ENCODE measurements at regions not wholly inside any gene's neighbourhood (a gene's known extent, or its start where the extent isn't known, plus 50 kb on each side); places are given as distances from the start of the nearest gene placed in this dataset.

- H3K4me3 Mint-ChIP-seq: no peak overlapping the region
- H3K36me3 Mint-ChIP-seq: no peaks in the 10 kb centered on the region
- no peak overlapping the region for H3K27ac Mint-ChIP-seq
- H3K4me1 Mint-ChIP-seq: peaks cover 45% of the 10 kb centered on the region
- H3K9me3 Mint-ChIP-seq: peaks cover 9% of the 10 kb centered on the region; the same call in 1 of the 2 replicates
- ChIA-PET CTCF (no interaction called here), POLR2A (no interaction called here)
- H3K27me3 Mint-ChIP-seq (ENCODE audit: low read depth): peaks cover 7% of the 10 kb centered on the region
- ATAC-seq (no peak), DNase-seq (ENCODE audit: low spot score) (no peak)
- no peak for TF ChIP-seq USF1 (CRISPR knock-in tag; IDR thresholded peaks at IDR 0.05)
- TF ChIP-seq TEAD1 (CRISPR knock-in tag; IDR thresholded peaks at IDR 0.05): no peak
- TF ChIP-seq CBFB (CRISPR knock-in tag; IDR thresholded peaks at IDR 0.05; ENCODE audit: low read depth): no peak
- no peak for TF ChIP-seq ZNF671 (CRISPR knock-in tag; IDR thresholded peaks at IDR 0.05)
- TF ChIP-seq ZNF317 (CRISPR knock-in tag; IDR thresholded peaks at IDR 0.05; ENCODE audit: borderline replicate concordance, low read depth): no peak
- TF ChIP-seq ARID4B (CRISPR knock-in tag; IDR thresholded peaks at IDR 0.05; ENCODE audit: borderline replicate concordance): no peak
Measured at GRCh38 chr16:56109994-56110393, 81.3 kb upstream of the GNAO1 start.

- Mint-ChIP-seq H3K36me3 (no peaks in the 10 kb centered on the region), H3K4me3 (no peak overlapping the region), H3K27me3 (ENCODE audit: low read depth) (peaks cover 7% of the 10 kb centered on the region), H3K4me1 (peaks cover 41% of the 10 kb centered on the region), H3K9me3 (peaks cover 11% of the 10 kb centered on the region; the same call in 1 of the 2 replicates), H3K27ac (no peak overlapping the region)
- POLR2A ChIA-PET: no interaction called here
- CTCF ChIA-PET: no interaction called here
- no peak for TF ChIP-seq CREM (CRISPR knock-in tag; IDR thresholded peaks at IDR 0.05)
- no peak for TF ChIP-seq FOXP1 (CRISPR knock-in tag; IDR thresholded peaks at IDR 0.05; ENCODE audit: borderline replicate concordance)
- TF ChIP-seq ZNF671 (CRISPR knock-in tag; IDR thresholded peaks at IDR 0.05): no peak
- TF ChIP-seq FOXJ3 (CRISPR knock-in tag; IDR thresholded peaks at IDR 0.05; ENCODE audit: borderline replicate concordance): no peak
- TF ChIP-seq ZNF219 (CRISPR knock-in tag; IDR thresholded peaks at IDR 0.05; ENCODE audit: borderline replicate concordance): no peak
- no peak for TF ChIP-seq ATF2 (CRISPR knock-in tag; IDR thresholded peaks at IDR 0.05; ENCODE audit: borderline replicate concordance, low read depth)
- ATAC-seq: no peak
- DNase-seq (ENCODE audit: low spot score): no peak
Measured at GRCh38 chr16:56109205-56109604, 82.1 kb upstream of the GNAO1 start.

- no peaks in the 10 kb centered on the region for H3K36me3 Mint-ChIP-seq
- peaks cover 7% of the 10 kb centered on the region for H3K27me3 Mint-ChIP-seq (ENCODE audit: low read depth)
- TF ChIP-seq FOXJ3 (CRISPR knock-in tag; IDR thresholded peaks at IDR 0.05; ENCODE audit: borderline replicate concordance): no peak
- no peak for TF ChIP-seq IRF1 (CRISPR knock-in tag; IDR thresholded peaks at IDR 0.05)
- TF ChIP-seq HMGXB4 (CRISPR knock-in tag; IDR thresholded peaks at IDR 0.05): no peak
- no peak for TF ChIP-seq ELF4 (CRISPR knock-in tag; IDR thresholded peaks at IDR 0.05; ENCODE audit: low read depth)
- no peak for TF ChIP-seq ZNF138 (CRISPR knock-in tag; conservative IDR thresholded peaks at IDR 0.05)
- TF ChIP-seq TP53 (CRISPR knock-in tag; IDR thresholded peaks at IDR 0.05): no peak
- TF ChIP-seq GRHL2 (CRISPR knock-in tag; IDR thresholded peaks at IDR 0.05; ENCODE audit: insufficient replicate concordance, severe bottlenecking): no peak
- TF ChIP-seq ZBTB43 (CRISPR knock-in tag; IDR thresholded peaks at IDR 0.05): no peak
- no peak for TF ChIP-seq FOXK1 (CRISPR knock-in tag; IDR thresholded peaks at IDR 0.05)
- TF ChIP-seq USF1 (CRISPR knock-in tag; IDR thresholded peaks at IDR 0.05): no peak
Measured at GRCh38 chr16:56108724-56109123, 82.6 kb upstream of the GNAO1 start.

More at GRCh38 chr16:56108724-56109123, 82.6 kb upstream of the GNAO1 start:
- Mint-ChIP-seq H3K4me3 (no peak overlapping the region), H3K9me3 (peaks cover 11% of the 10 kb centered on the region; the same call in 1 of the 2 replicates), H3K27ac (no peak overlapping the region), H3K4me1 (peaks cover 37% of the 10 kb centered on the region)
- ChIA-PET POLR2A (interaction anchor here (1.2 kb wide), 1 partner anchor 9 kb away, joined by 3 read pairs; no protein-coding TSS in a partner anchor), CTCF (interaction anchor here (0.8 kb wide), 1 partner anchor 168 kb away, joined by 3 read pairs; no protein-coding TSS in a partner anchor)
- no peak for ATAC-seq
- no peak for DNase-seq (ENCODE audit: low spot score)
